NCI-H748 (cell line): ENCODE measurements at regions not wholly inside any gene's neighbourhood (a gene's known extent, or its start where the extent isn't known, plus 50 kb on each side); places are given as distances from the start of the nearest gene placed in this dataset.
A peak's percentile ranks its signal among the peaks of the same experiment; 100 is the strongest.

Source experiments
- DNase-seq: peaks from one replicate; lab custom pipeline; 2025; ENCODE audit not compliant: unreplicated experiment; lab: John Stamatoyannopoulos, UW

GRCh38 chr14:62364800-62365280 is 602.6 kb downstream of the SNAPC1 start:
- DNase-seq = no peak

GRCh38 chr14:62369919-62370560 is 607.8 kb downstream of the SNAPC1 start:
- no peak for DNase-seq

GRCh38 chr14:62373944-62374343 is 611.7 kb downstream of the SNAPC1 start:
- DNase-seq = no peak

GRCh38 chr14:62378057-62378456 is 615.8 kb downstream of the SNAPC1 start:
- no peak for DNase-seq

GRCh38 chr14:62381311-62382070 is 619.3 kb downstream of the SNAPC1 start:
- DNase-seq = no peak

GRCh38 chr14:62409169-62409568 is 636.1 kb downstream of the KCNH5 start:
- DNase-seq = no peak

GRCh38 chr14:62409626-62410300 is 635.5 kb downstream of the KCNH5 start:
- DNase-seq = no peak

GRCh38 chr14:62420847-62421246 is 624.4 kb downstream of the KCNH5 start:
- no peak for DNase-seq

- DNase-seq = no peak
These were observed 616.6 kb downstream of the KCNH5 start for GRCh38 chr14:62428429-62429203.

GRCh38 chr14:62429683-62430082 is 615.6 kb downstream of the KCNH5 start:
- DNase-seq = peak; percentile 4

- DNase-seq = peak; percentile 10
These were observed 613.8 kb downstream of the KCNH5 start for GRCh38 chr14:62431496-62431895.

GRCh38 chr14:62432955-62433354 is 612.3 kb downstream of the KCNH5 start:
- DNase-seq = no peak

GRCh38 chr14:62436261-62436660 is 609.0 kb downstream of the KCNH5 start:
- DNase-seq = peak; percentile 89

- DNase-seq = no peak
These were observed 606.0 kb downstream of the KCNH5 start for GRCh38 chr14:62439210-62439609.

- no peak for DNase-seq
These were observed 601.5 kb downstream of the KCNH5 start for GRCh38 chr14:62443796-62444195.

GRCh38 chr14:62445570-62445969 is 599.7 kb downstream of the KCNH5 start:
- peak; percentile 4 for DNase-seq

GRCh38 chr14:62451221-62451620 is 594.0 kb downstream of the KCNH5 start:
- DNase-seq = no peak

GRCh38 chr14:62453226-62453625 is 592.0 kb downstream of the KCNH5 start:
- no peak for DNase-seq

- no peak for DNase-seq
These were observed 589.8 kb downstream of the KCNH5 start for GRCh38 chr14:62455446-62455845.

GRCh38 chr14:62462988-62463387 is 582.3 kb downstream of the KCNH5 start:
- DNase-seq = no peak

- DNase-seq = no peak
These were observed 576.3 kb downstream of the KCNH5 start for GRCh38 chr14:62468946-62469345.
